ENCODE measurements at regions not wholly inside any gene's neighbourhood (a gene's known extent, or its start where the extent isn't known, plus 50 kb on each side); places are given as distances from the start of the nearest gene placed in this dataset.

DNA sequence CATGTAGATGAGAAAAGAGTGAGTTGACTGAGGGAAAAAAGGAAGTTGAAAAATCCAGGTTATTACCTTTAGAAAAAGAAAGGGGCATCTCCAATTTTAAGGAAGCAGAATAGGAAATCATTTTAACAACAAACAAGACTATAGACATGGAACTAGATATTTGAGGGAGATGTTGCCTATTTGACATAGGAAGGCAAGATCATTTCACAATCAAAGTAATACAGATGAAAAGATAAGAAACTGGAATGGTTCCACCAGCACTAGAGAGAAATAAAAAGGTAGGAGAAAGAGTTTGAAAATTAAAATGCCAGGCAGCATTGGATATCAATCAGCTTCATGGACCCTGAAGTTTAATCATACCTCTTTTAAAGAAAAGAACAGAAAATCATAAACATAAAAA, 881.0 kb upstream of the MGAT4C start:
- DNase-seq = no peak
- H3K9ac ChIP-seq = no peak overlapping the region
- H3K4me1 ChIP-seq (ENCODE audit: insufficient read depth) = peaks cover 25% of the 10 kb centered on the region
- no peak overlapping the region for H2AFZ ChIP-seq
- TF ChIP-seq EZH2phosphoT487 (IDR thresholded peaks at IDR 0.05; ENCODE audit: insufficient read depth, low read depth) (no peak), EZH2 (IDR thresholded peaks at IDR 0.05; ENCODE audit: insufficient read depth, poor library complexity, severe bottlenecking) (no peak)
- in situ Hi-C loops (cut with MboI) = no loop called here
- H3K9me3 ChIP-seq (ENCODE audit: low read depth) = no peaks in the 10 kb centered on the region
- H3K4me2 ChIP-seq (ENCODE audit: unreplicated experiment) = no peak overlapping the region
- H3K4me3 ChIP-seq = no peak overlapping the region
- H4K20me1 ChIP-seq (ENCODE audit: insufficient read depth) = no peaks in the 10 kb centered on the region
- no peaks in the 10 kb centered on the region for H3K36me3 ChIP-seq (ENCODE audit: low read depth)
- no peaks in the 10 kb centered on the region for H3K27me3 ChIP-seq (replicated peaks; ENCODE audit: insufficient read depth)
- no peaks in the 10 kb centered on the region for H3K9me2 ChIP-seq (ENCODE audit: insufficient read depth)
- H3K27ac ChIP-seq = no peak overlapping the region
- H3K79me2 ChIP-seq (ENCODE audit: insufficient read depth) = no peaks in the 10 kb centered on the region
- no peaks in the 10 kb centered on the region for H3F3A ChIP-seq (ENCODE audit: insufficient read depth)

GRCh38 chr12:87136330-87136976, 880.3 kb upstream of the MGAT4C start:
- in situ Hi-C loops (cut with MboI) = no loop called here
- H3K9ac ChIP-seq = 0 out of 2 replicates have a peak overlapping the region, but pooled peaks have one; percentile 1
- H3K9me3 ChIP-seq (ENCODE audit: low read depth) = no peaks in the 10 kb centered on the region
- no peaks in the 10 kb centered on the region for H3K79me2 ChIP-seq (ENCODE audit: insufficient read depth)
- H3K4me3 ChIP-seq = peak overlapping the region; percentile 30; the same call in 1 of the 2 replicates
- peaks cover 23% of the 10 kb centered on the region for H3K4me1 ChIP-seq (ENCODE audit: insufficient read depth)
- no peaks in the 10 kb centered on the region for H4K20me1 ChIP-seq (ENCODE audit: insufficient read depth)
- TF ChIP-seq EZH2phosphoT487 (IDR thresholded peaks at IDR 0.05; ENCODE audit: insufficient read depth, low read depth) (no peak), EZH2 (IDR thresholded peaks at IDR 0.05; ENCODE audit: insufficient read depth, poor library complexity, severe bottlenecking) (no peak)
- DNase-seq = peak; percentile 65
- no peaks in the 10 kb centered on the region for H3K9me2 ChIP-seq (ENCODE audit: insufficient read depth)
- peak overlapping the region; percentile 43 for H3K4me2 ChIP-seq (ENCODE audit: unreplicated experiment)
- no peaks in the 10 kb centered on the region for H3K27me3 ChIP-seq (replicated peaks; ENCODE audit: insufficient read depth)
- WGBS, 2 experiments (ENCODE audit: low coverage in 1 of 2, low lambda C conversion rate in 2 of 2, missing lambda C conversion rate in 2 of 2) = 23 to 29% methylated on average over 2 of the region's 2 CpGs
- H3K27ac ChIP-seq = peak overlapping the region; percentile 35
- H3K36me3 ChIP-seq (ENCODE audit: low read depth) = no peaks in the 10 kb centered on the region
- H3F3A ChIP-seq (ENCODE audit: insufficient read depth) = no peaks in the 10 kb centered on the region
- peak overlapping the region; percentile 81 for H2AFZ ChIP-seq

GRCh38 chr12:87127272-87127671, 871.1 kb upstream of the MGAT4C start:
- H3K4me1 ChIP-seq (ENCODE audit: insufficient read depth) = peaks cover 9% of the 10 kb centered on the region
- H3K4me3 ChIP-seq = no peak overlapping the region
- H3F3A ChIP-seq (ENCODE audit: insufficient read depth) = no peaks in the 10 kb centered on the region
- TF ChIP-seq EZH2 (IDR thresholded peaks at IDR 0.05; ENCODE audit: insufficient read depth, poor library complexity, severe bottlenecking) (no peak), EZH2phosphoT487 (IDR thresholded peaks at IDR 0.05; ENCODE audit: insufficient read depth, low read depth) (0 out of 2 replicates have a peak, but pooled peaks have one; percentile 40)
- no peaks in the 10 kb centered on the region for H3K36me3 ChIP-seq (ENCODE audit: low read depth)
- H4K20me1 ChIP-seq (ENCODE audit: insufficient read depth) = no peaks in the 10 kb centered on the region
- no peaks in the 10 kb centered on the region for H3K79me2 ChIP-seq (ENCODE audit: insufficient read depth)
- peak overlapping the region; percentile 28 for H3K4me2 ChIP-seq (ENCODE audit: unreplicated experiment)
- no peaks in the 10 kb centered on the region for H3K9me3 ChIP-seq (ENCODE audit: low read depth)
- no peak overlapping the region for H3K9ac ChIP-seq
- H3K9me2 ChIP-seq (ENCODE audit: insufficient read depth) = no peaks in the 10 kb centered on the region
- H3K27ac ChIP-seq = no peak overlapping the region
- no peaks in the 10 kb centered on the region for H3K27me3 ChIP-seq (replicated peaks; ENCODE audit: insufficient read depth)
- H2AFZ ChIP-seq = no peak overlapping the region
- peak; percentile 80 for DNase-seq
- in situ Hi-C loops (cut with MboI) = no loop called here

- 42 to 45% methylated on average over 3 of the region's 3 CpGs for WGBS, 2 experiments (ENCODE audit: low coverage in 1 of 2, low lambda C conversion rate in 2 of 2, missing lambda C conversion rate in 2 of 2)
- H3K9me2 ChIP-seq (ENCODE audit: insufficient read depth) = no peaks in the 10 kb centered on the region
- no peak for DNase-seq
- peaks cover 4% of the 10 kb centered on the region for H3K4me1 ChIP-seq (ENCODE audit: insufficient read depth)
- H3K9ac ChIP-seq = no peak overlapping the region
- no peaks in the 10 kb centered on the region for H3F3A ChIP-seq (ENCODE audit: insufficient read depth)
- H3K36me3 ChIP-seq (ENCODE audit: low read depth) = no peaks in the 10 kb centered on the region
- H2AFZ ChIP-seq = no peak overlapping the region
- H3K9me3 ChIP-seq (ENCODE audit: low read depth) = no peaks in the 10 kb centered on the region
- TF ChIP-seq EZH2 (IDR thresholded peaks at IDR 0.05; ENCODE audit: insufficient read depth, poor library complexity, severe bottlenecking) = no peak
- no peak for TF ChIP-seq EZH2phosphoT487 (IDR thresholded peaks at IDR 0.05; ENCODE audit: insufficient read depth, low read depth)
- H3K4me2 ChIP-seq (ENCODE audit: unreplicated experiment) = no peak overlapping the region
- H3K27ac ChIP-seq = no peak overlapping the region
- no peaks in the 10 kb centered on the region for H3K27me3 ChIP-seq (replicated peaks; ENCODE audit: insufficient read depth)
- H4K20me1 ChIP-seq (ENCODE audit: insufficient read depth) = no peaks in the 10 kb centered on the region
- H3K79me2 ChIP-seq (ENCODE audit: insufficient read depth) = no peaks in the 10 kb centered on the region
- H3K4me3 ChIP-seq = no peak overlapping the region
- in situ Hi-C loops (cut with MboI) = no loop called here
Measured at GRCh38 chr12:87121896-87122295, 865.7 kb upstream of the MGAT4C start.

DNA sequence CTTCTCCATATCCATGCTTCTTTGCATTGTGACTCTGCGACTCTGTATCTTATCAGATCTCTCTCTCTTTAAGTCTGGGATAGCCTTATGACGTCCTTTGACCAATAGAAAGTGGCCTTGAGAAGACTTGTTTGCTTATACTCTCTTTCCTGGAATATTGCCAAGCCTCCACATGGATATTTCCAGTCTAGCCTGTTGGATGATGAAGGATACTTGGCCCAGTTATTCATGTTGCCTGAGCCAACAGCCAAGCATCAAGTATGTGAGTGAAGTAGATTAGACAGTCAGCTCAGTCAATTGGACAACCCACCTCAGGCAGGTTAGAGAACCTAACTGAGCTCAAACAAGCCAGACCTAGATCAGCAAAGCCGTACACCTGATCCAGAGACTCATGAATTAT, 864.2 kb upstream of the MGAT4C start:
- no peak overlapping the region for H2AFZ ChIP-seq
- WGBS, 2 experiments (ENCODE audit: low coverage in 1 of 2, low lambda C conversion rate in 2 of 2, missing lambda C conversion rate in 2 of 2) = 31 to 42% methylated on average over 3 of the region's 3 CpGs
- no peaks in the 10 kb centered on the region for H3F3A ChIP-seq (ENCODE audit: insufficient read depth)
- no peaks in the 10 kb centered on the region for H3K36me3 ChIP-seq (ENCODE audit: low read depth)
- H3K9ac ChIP-seq = no peak overlapping the region
- no peaks in the 10 kb centered on the region for H3K9me3 ChIP-seq (ENCODE audit: low read depth)
- no peaks in the 10 kb centered on the region for H3K27me3 ChIP-seq (replicated peaks; ENCODE audit: insufficient read depth)
- no peak overlapping the region for H3K27ac ChIP-seq
- no peaks in the 10 kb centered on the region for H3K9me2 ChIP-seq (ENCODE audit: insufficient read depth)
- H3K4me2 ChIP-seq (ENCODE audit: unreplicated experiment) = no peak overlapping the region
- H3K79me2 ChIP-seq (ENCODE audit: insufficient read depth) = no peaks in the 10 kb centered on the region
- in situ Hi-C loops (cut with MboI) = no loop called here
- peak; percentile 6 for DNase-seq
- H4K20me1 ChIP-seq (ENCODE audit: insufficient read depth) = no peaks in the 10 kb centered on the region
- H3K4me3 ChIP-seq = no peak overlapping the region
- H3K4me1 ChIP-seq (ENCODE audit: insufficient read depth) = 0 out of 2 replicates have a peak, but pooled peaks cover 4% of the 10 kb centered on the region
- TF ChIP-seq EZH2phosphoT487 (IDR thresholded peaks at IDR 0.05; ENCODE audit: insufficient read depth, low read depth) (no peak), EZH2 (IDR thresholded peaks at IDR 0.05; ENCODE audit: insufficient read depth, poor library complexity, severe bottlenecking) (no peak)
